Lower lobe of right lung (tissue), 2 donors: ENCODE measurements at regions not wholly inside any gene's neighbourhood (a gene's known extent, or its start where the extent isn't known, plus 50 kb on each side); places are given as distances from the start of the nearest gene placed in this dataset.

ENCODE experiments used
- ATAC-seq, 2 donors: fragments of 200-7000 bp; cut with Tn5 transposase; one replicate each; pipeline ENCODE4 v1.9.1; 2020 to 2022; ENCODE audit warnings: mild to moderate bottlenecking in 2 of 2, moderate library complexity in 2 of 2
- DNase-seq: peaks from one replicate; pipeline ENCODE4 v3.0.0-alpha.2; 2020
- H3K27ac ChIP-seq: fragments of 200-600 bp; one replicate; pipeline ENCODE4 v1.8.0; 2022
- H3K27me3 ChIP-seq: fragments of 200-600 bp; one replicate; pipeline ENCODE4 v1.8.0; 2022; ENCODE audit warnings: low read depth
- H3K36me3 ChIP-seq: fragments of 200-600 bp; one replicate; pipeline ENCODE4 v1.8.0; 2022; ENCODE audit warnings: mild to moderate bottlenecking
- H3K4me1 ChIP-seq: fragments of 200-600 bp; one replicate; pipeline ENCODE4 v1.8.0; 2022
- H3K4me3 ChIP-seq: fragments of 200-600 bp; one replicate; pipeline ENCODE4 v1.8.0; 2022; ENCODE audit warnings: mild to moderate bottlenecking
- H3K9me3 ChIP-seq: fragments of 200-600 bp; one replicate; pipeline ENCODE4 v1.8.0; 2022
- intact Hi-C: fragments of 100-400 bp; cut with DNase I; formaldehyde crosslinking; loops from one replicate; pipeline ENCODE4 v1.11.0; 2022
- TF ChIP-seq, protein P1 (sequence below): fragments of 200-600 bp; IDR thresholded peaks from one replicate; pipeline ENCODE4 v1.8.0; 2022; ENCODE audit warnings: antibody characterized with exemption, mild to moderate bottlenecking
- donor health status: DM: no; HTN: yes; CAD: no; lungs with severe emphysema.

DNA sequence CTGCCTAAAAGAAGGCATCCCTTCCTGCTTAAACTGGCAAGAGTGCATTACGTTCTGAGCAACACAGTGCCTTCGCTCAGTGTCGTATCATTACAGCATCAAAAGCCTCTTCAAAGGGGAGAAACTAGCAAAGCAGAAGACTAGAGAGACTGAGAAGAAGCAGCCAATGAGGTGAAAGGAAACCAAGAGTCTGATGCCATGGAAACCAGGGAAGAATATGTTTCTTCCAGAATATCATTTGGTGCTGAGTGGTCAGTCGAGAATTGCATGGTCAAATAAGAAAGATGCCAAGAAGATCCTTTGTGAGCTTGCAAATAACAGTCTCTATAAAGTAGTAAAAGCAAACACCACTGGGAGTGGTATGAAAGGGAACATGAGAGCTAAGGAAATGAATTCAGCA, 312.1 kb upstream of the CHST9 start:
- TF ChIP-seq, protein P1, sequence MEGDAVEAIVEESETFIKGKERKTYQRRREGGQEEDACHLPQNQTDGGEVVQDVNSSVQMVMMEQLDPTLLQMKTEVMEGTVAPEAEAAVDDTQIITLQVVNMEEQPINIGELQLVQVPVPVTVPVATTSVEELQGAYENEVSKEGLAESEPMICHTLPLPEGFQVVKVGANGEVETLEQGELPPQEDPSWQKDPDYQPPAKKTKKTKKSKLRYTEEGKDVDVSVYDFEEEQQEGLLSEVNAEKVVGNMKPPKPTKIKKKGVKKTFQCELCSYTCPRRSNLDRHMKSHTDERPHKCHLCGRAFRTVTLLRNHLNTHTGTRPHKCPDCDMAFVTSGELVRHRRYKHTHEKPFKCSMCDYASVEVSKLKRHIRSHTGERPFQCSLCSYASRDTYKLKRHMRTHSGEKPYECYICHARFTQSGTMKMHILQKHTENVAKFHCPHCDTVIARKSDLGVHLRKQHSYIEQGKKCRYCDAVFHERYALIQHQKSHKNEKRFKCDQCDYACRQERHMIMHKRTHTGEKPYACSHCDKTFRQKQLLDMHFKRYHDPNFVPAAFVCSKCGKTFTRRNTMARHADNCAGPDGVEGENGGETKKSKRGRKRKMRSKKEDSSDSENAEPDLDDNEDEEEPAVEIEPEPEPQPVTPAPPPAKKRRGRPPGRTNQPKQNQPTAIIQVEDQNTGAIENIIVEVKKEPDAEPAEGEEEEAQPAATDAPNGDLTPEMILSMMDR, result no peak
- no peaks in the 10 kb centered on the region for H3K36me3 ChIP-seq
- H3K27ac ChIP-seq, result no peak overlapping the region
- no peaks in the 10 kb centered on the region for H3K27me3 ChIP-seq
- ATAC-seq, result no peak
- no peaks in the 10 kb centered on the region for H3K4me1 ChIP-seq
- no peaks in the 10 kb centered on the region for H3K9me3 ChIP-seq
- H3K4me3 ChIP-seq, result no peak overlapping the region
- intact Hi-C loops, result no loop called here
- DNase-seq, result no peak

DNA sequence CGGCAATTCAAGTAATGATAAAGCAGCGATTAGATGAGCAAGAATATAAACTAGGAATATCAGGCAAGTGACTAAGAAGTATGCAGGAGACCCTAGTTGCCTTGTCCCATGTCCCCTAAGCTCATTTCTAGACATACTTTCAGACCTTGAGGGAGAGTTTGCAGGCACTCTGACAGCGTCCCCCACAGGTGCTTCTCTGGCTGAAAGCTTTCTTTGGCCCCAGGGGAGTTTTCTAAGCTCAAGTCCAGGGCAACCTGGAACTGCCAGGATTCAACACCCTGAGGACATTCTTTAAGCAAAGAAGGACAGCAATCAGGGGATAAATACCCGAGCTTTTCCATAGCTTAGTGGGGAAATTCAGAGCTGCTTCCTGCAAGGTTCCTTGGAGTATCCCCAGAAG, 308.1 kb upstream of the CHST9 start:
- no peak for ATAC-seq
- TF ChIP-seq, protein P1, result no peak
- Histone ChIP-seq H3K9me3 (no peaks in the 10 kb centered on the region), H3K27ac (no peak overlapping the region), H3K27me3 (no peaks in the 10 kb centered on the region), H3K4me3 (no peak overlapping the region), H3K4me1 (no peaks in the 10 kb centered on the region), H3K36me3 (no peaks in the 10 kb centered on the region)
- DNase-seq, result no peak
- intact Hi-C loops, result no loop called here

DNA sequence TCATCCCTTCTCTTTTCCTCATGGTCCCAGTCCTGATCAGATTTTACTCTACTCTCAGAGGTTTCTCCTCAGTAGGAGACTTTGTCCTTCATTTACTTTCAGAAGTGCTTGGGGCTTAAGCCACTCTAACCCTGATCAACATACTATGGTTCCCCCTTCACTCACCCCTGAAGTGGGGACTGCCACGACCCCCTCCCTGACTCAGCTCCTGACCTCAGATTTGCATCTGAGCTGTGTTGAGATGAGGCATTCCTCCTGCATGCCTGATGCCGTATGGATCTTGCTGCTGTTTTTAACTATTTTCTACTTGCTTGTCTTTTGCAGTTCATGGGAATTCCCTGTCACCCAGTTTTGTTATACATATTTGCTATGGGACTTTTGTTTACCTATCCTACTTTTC, 306.7 kb upstream of the CHST9 start:
- ATAC-seq (no peak), DNase-seq (no peak)
- H3K27me3 ChIP-seq, result no peaks in the 10 kb centered on the region
- H3K4me3 ChIP-seq, result no peak overlapping the region
- H3K36me3 ChIP-seq, result no peaks in the 10 kb centered on the region
- TF ChIP-seq, protein P1, result no peak
- no peaks in the 10 kb centered on the region for H3K4me1 ChIP-seq
- H3K27ac ChIP-seq, result no peak overlapping the region
- intact Hi-C loops, result no loop called here
- no peaks in the 10 kb centered on the region for H3K9me3 ChIP-seq

DNA sequence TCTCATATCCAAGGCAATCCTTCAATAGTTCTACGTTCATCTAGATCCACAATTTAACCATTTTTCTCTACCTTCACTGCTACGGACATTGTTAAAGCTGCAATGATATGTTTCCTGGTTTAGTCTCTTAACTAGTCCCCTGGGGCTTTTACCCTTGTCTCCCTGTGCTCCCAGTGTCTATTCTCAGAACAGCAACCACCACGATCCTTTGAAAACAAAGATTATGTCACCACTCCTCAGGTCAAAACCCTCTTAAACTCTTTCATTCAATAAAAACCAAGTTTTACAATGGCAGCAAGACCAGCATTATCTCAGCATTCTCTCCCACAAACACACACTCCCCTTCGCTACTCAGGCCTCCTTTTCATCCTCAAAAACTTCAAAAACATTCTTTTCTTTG, 298.2 kb upstream of the CHST9 start:
- DNase-seq (no peak), ATAC-seq (no peak)
- Histone ChIP-seq H3K36me3 (no peaks in the 10 kb centered on the region), H3K27me3 (no peaks in the 10 kb centered on the region), H3K4me1 (no peaks in the 10 kb centered on the region), H3K9me3 (no peaks in the 10 kb centered on the region), H3K27ac (no peak overlapping the region), H3K4me3 (no peak overlapping the region)
- TF ChIP-seq, protein P1, result no peak
- intact Hi-C loops, result no loop called here

DNA sequence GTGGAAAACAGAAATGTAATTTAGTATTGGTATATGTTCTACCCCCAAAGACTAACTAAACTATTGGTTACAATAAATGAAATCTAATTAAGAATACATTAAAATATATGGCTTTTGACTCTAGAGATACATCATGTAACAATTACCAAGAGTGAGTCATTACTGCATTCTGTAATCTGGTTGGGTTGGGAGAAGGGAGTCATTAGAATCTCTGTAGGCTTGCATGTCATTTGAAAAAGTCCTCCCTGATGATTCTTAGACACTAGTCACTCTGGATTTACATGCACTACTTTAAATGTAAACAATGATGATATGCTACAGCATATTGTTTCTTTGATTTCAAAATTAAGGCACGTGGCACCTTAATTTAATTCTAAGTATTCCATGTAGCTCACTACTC, 293.4 kb upstream of the CHST9 start:
- no peaks in the 10 kb centered on the region for H3K4me1 ChIP-seq
- no peaks in the 10 kb centered on the region for H3K36me3 ChIP-seq
- no peak overlapping the region for H3K27ac ChIP-seq
- DNase-seq, result no peak
- TF ChIP-seq, protein P1, result no peak
- no peak overlapping the region for H3K4me3 ChIP-seq
- H3K27me3 ChIP-seq, result no peaks in the 10 kb centered on the region
- no peaks in the 10 kb centered on the region for H3K9me3 ChIP-seq
- ATAC-seq, result no peak
- intact Hi-C loops, result no loop called here

DNA sequence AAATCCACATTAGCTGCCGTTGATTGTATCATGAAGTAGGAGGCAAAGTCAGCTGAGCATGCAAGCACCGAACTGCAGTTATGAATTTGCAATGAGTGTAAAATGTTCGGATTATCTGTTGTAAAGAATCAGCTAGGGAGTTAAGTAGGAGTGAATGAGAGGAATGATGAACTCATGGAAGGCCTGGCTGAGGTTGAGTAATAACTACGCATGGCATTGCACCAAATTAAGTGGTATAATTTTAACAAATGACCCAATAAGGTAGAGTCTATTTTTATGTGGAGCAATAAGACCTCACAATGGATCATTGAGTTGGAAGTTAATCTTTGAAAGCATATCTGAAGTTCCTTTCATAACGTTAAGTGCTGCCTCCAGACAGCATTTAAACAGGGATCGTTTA, 288.2 kb upstream of the CHST9 start:
- DNase-seq (no peak), ATAC-seq (no peak)
- Histone ChIP-seq H3K36me3 (no peaks in the 10 kb centered on the region), H3K4me3 (no peak overlapping the region), H3K27me3 (no peaks in the 10 kb centered on the region), H3K9me3 (no peaks in the 10 kb centered on the region), H3K27ac (no peak overlapping the region), H3K4me1 (no peaks in the 10 kb centered on the region)
- intact Hi-C loops, result no loop called here
- TF ChIP-seq, protein P1, result no peak
